Endothelial cell of umbilical vein (primary cell): ENCODE measurements at regions not wholly inside any gene's neighbourhood (a gene's known extent, or its start where the extent isn't known, plus 50 kb on each side); places are given as distances from the start of the nearest gene placed in this dataset.

ENCODE experiments used
- BruUV-seq: library from RNA; stranded (reverse); fragments of 400-500 nt; replicated peaks from 2 replicates; lab custom pipeline; 2021; lab: Mats Ljungman, UMichigan
- CTCF ChIA-PET: fragments of 300-600, 350-600 bp; sonication (Branson Sonifier 250); formaldehyde crosslinking; loops from one replicate; lab custom pipeline; 2021; ENCODE audit warnings: antibody characterized with exemption, inconsistent platforms; lab: Charles Lee
- POLR2A ChIA-PET: fragments of 300-600, 350-600 bp; sonication (Branson Sonifier 250); formaldehyde crosslinking; loops from one replicate; lab custom pipeline; 2021; ENCODE audit warnings: antibody characterized with exemption, inconsistent platforms; lab: Charles Lee
- DNase-seq: peaks from one replicate; pipeline ENCODE4 v3.0.0-alpha.2; 2011; ENCODE audit warnings: low read depth, low spot score
- FAIRE-seq: peaks from 2 replicates; lab custom pipeline; 2011; peaks lifted over from hg19 to GRCh38; lab: Jason Lieb, UNC
- H2AFZ ChIP-seq: 2 replicates; pipeline ENCODE4 v1.6.0; 2012; ENCODE audit warnings: low read depth, low read length, control low read depth, inconsistent platforms
- H3K27ac ChIP-seq: 2 replicates; pipeline ENCODE4 v1.5.1; 2011; ENCODE audit warnings: low read depth, mild to moderate bottlenecking, control low read depth, low read length, moderate library complexity; ENCODE audit not compliant: insufficient read depth
- H3K27me3 ChIP-seq, 2 experiments: 2 replicates each; pipeline versions ENCODE4 v1.6.0 to v1.6.1; 2011; ENCODE audit warnings: low read length in 2 of 2, mixed read lengths in 1 of 2; ENCODE audit not compliant: control insufficient read depth in 2 of 2, insufficient read depth in 2 of 2
- H3K36me3 ChIP-seq, 2 experiments: 2 replicates in 1 of 2; 3 replicates in 1 of 2; pipeline ENCODE4 v1.5.1; 2011; ENCODE audit warnings: low read length in 2 of 2, mild to moderate bottlenecking in 1 of 2, moderate library complexity in 1 of 2; ENCODE audit not compliant: control insufficient read depth in 2 of 2, insufficient read depth in 2 of 2; ENCODE audit errors: extremely low read depth in 1 of 2
- H3K4me1 ChIP-seq: 3 replicates; pipeline ENCODE4 v1.5.1; 2011; ENCODE audit warnings: mild to moderate bottlenecking, low read length; ENCODE audit not compliant: control insufficient read depth, insufficient read depth; ENCODE audit errors: extremely low read depth
- H3K4me2 ChIP-seq: 2 replicates; pipeline ENCODE4 v1.6.1; 2011; ENCODE audit warnings: low read length, control low read depth, mixed read lengths; ENCODE audit not compliant: insufficient read depth
- H3K4me3 ChIP-seq, 3 experiments: fragments of 200-600 bp in 1 of 3; sonication (generic), shearing (Covaris generic) in 1 of 3; replicated peaks in 1 of 3; 2 replicates each; pipeline ENCODE4 v1.5.1; 2011 to 2016; ENCODE audit warnings: control low read depth in 3 of 3, low read length in 3 of 3, mild to moderate bottlenecking in 2 of 3, inconsistent platforms in 1 of 3, low read depth in 1 of 3, moderate library complexity in 1 of 3; ENCODE audit not compliant: insufficient read depth in 1 of 3
- H3K79me2 ChIP-seq: 2 replicates; pipeline ENCODE4 v1.6.0; 2012; ENCODE audit warnings: low read length, inconsistent platforms; ENCODE audit not compliant: control insufficient read depth, insufficient read depth
- H3K9ac ChIP-seq: replicated peaks from 2 replicates; pipeline ENCODE3; 2011; ENCODE audit warnings: low read length, control low read depth; ENCODE audit not compliant: insufficient read depth; ENCODE audit errors: extremely low read depth
- H3K9me1 ChIP-seq: replicated peaks from 3 replicates; pipeline ENCODE4 v1.6.0; 2011; ENCODE audit warnings: mild to moderate bottlenecking, low read length; ENCODE audit not compliant: control insufficient read depth, insufficient read depth; ENCODE audit errors: extremely low read depth
- H3K9me3 ChIP-seq: replicated peaks from 2 replicates; pipeline ENCODE4 v1.5.1; 2012; ENCODE audit warnings: low read length, inconsistent platforms; ENCODE audit not compliant: control insufficient read depth, insufficient read depth
- H4K20me1 ChIP-seq: replicated peaks from 2 replicates; pipeline ENCODE3; 2011; ENCODE audit warnings: mild to moderate bottlenecking, low read length; ENCODE audit not compliant: control insufficient read depth, insufficient read depth; ENCODE audit errors: extremely low read depth
- CTCF ChIP-seq, 2 donors: IDR thresholded peaks; 1 replicate in 1 of 2; 2 replicates in 1 of 2; pipeline ENCODE4 v1.5.1; 2011; ENCODE audit warnings: low read length in 2 of 2, mild to moderate bottlenecking in 2 of 2, moderate library complexity in 2 of 2, control low read depth in 1 of 2, inconsistent platforms in 1 of 2, low read depth in 1 of 2; ENCODE audit not compliant: insufficient read depth in 1 of 2; ENCODE audit errors: extremely low read depth in 1 of 2
- EZH2 ChIP-seq: IDR thresholded peaks from 2 replicates; pipeline ENCODE4 v1.6.1; 2012; ENCODE audit warnings: borderline replicate concordance, low read depth, mild to moderate bottlenecking, moderate library complexity, low read length, inconsistent platforms; ENCODE audit not compliant: severe bottlenecking
- FOS ChIP-seq: IDR thresholded peaks from 2 replicates; pipeline ENCODE4 v1.6.1; 2011; ENCODE audit warnings: mild to moderate bottlenecking, low read length, moderate library complexity, borderline replicate concordance; ENCODE audit not compliant: insufficient read depth
- GATA2 ChIP-seq: IDR thresholded peaks from 2 replicates; pipeline ENCODE4 v1.7.0; 2011; ENCODE audit warnings: low read depth, mild to moderate bottlenecking, moderate library complexity, mixed read lengths, low read length; ENCODE audit not compliant: insufficient read length, insufficient read depth
- JUN ChIP-seq: IDR thresholded peaks from 2 replicates; pipeline ENCODE4 v1.6.1; 2011; ENCODE audit warnings: borderline replicate concordance, low read depth; ENCODE audit not compliant: insufficient read length, insufficient read depth
- MAX ChIP-seq: IDR thresholded peaks from 2 replicates; pipeline ENCODE4 v1.6.1; 2011; ENCODE audit not compliant: insufficient read depth, insufficient read length
- MYC ChIP-seq: IDR thresholded peaks from one replicate; pipeline ENCODE4 v1.6.1; 2011; ENCODE audit warnings: mild to moderate bottlenecking, low read depth, low read length
- POLR2A ChIP-seq: IDR thresholded peaks from 2 replicates; pipeline ENCODE4 v1.6.1; 2012; ENCODE audit warnings: low read depth, mild to moderate bottlenecking, control low read depth, low read length
- POLR2AphosphoS5 ChIP-seq: IDR thresholded peaks from 2 replicates; pipeline ENCODE4 v1.6.1; 2012; ENCODE audit warnings: low read depth, mild to moderate bottlenecking, control low read depth, low read length, moderate library complexity; ENCODE audit not compliant: insufficient read depth
- dilution Hi-C: fragments of 300-500 bp; cut with MboI; formaldehyde crosslinking; loops from one replicate; pipeline ENCODE4 v1.15.0; 2019; ENCODE audit warnings: low sequenced_read_pairs; ENCODE audit not compliant: extremely low pct_ligation_motif_present
- intact Hi-C: fragments of 100-400 bp; cut with micrococcal nuclease; formaldehyde crosslinking; loops from one replicate; pipeline ENCODE4 v1.10.0; 2022

DNA sequence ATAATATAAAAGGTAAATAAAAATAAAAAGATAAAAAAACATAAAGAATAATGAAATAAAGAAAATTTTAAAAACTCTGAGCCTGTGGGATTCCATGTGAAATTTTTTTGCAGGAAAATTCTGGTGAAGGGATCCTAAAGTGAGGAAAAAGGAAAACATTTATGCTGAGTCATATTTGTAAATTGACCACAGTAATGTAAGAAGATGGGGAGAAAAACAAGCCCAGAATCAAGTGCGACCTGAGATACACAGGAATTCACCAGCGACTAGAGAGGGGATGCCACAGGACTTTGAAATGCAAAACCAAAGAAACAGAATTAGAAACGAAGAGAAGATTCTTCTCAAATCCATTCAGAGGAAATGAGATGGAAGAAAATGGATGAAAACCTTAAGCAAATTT lies 133.8 kb upstream of the PFKP start:
- H3K4me2 ChIP-seq, result no peak overlapping the region
- no peaks in the 10 kb centered on the region for H3K36me3 ChIP-seq
- intact Hi-C loops (no loop called here), dilution Hi-C loops (no loop called here)
- no peak for DNase-seq
- FAIRE-seq, result no peak
- H2AFZ ChIP-seq, result no peak overlapping the region
- no peak for TF ChIP-seq JUN
- no peak for TF ChIP-seq POLR2AphosphoS5
- TF ChIP-seq MYC, result no peak
- TF ChIP-seq POLR2A, result no peak
- no peak for TF ChIP-seq EZH2
- TF ChIP-seq MAX, result no peak
- no peak for TF ChIP-seq GATA2
- TF ChIP-seq CTCF (IDR thresholded peaks at IDR 0.05; ENCODE audit: extremely low read depth in 1 of 2, insufficient read depth in 1 of 2, low read depth in 1 of 2, low read length in 2 of 2), result no peak
- no peak for TF ChIP-seq FOS
- no TSS peak for BruUV-seq
- no peaks in the 10 kb centered on the region for H4K20me1 ChIP-seq
- H3K9me1 ChIP-seq, result no peaks in the 10 kb centered on the region
- H3K9ac ChIP-seq, result no peak overlapping the region
- H3K4me1 ChIP-seq, result no peaks in the 10 kb centered on the region
- H3K4me3 ChIP-seq, result no peak overlapping the region
- no peaks in the 10 kb centered on the region for H3K79me2 ChIP-seq
- POLR2A ChIA-PET, result no interaction called here
- H3K27me3 ChIP-seq, result peaks cover 5 to 8% of the 10 kb centered on the region in 2 experiments
- CTCF ChIA-PET, result interaction anchor here (1.4 kb wide), 1 partner anchor 110 kb away, joined by 8 read pairs; no protein-coding TSS in a partner anchor
- no peaks in the 10 kb centered on the region for H3K9me3 ChIP-seq
- no peak overlapping the region for H3K27ac ChIP-seq
